ENCODE measurements at regions not wholly inside any gene's neighbourhood (a gene's known extent, or its start where the extent isn't known, plus 50 kb on each side); places are given as distances from the start of the nearest gene placed in this dataset.
"Not testable (repeated sequence)": the region's sequence is repeated elsewhere in the genome, so short reads cannot be mapped to it uniquely, and the experiment has no call there.

GRCh38 chr16:88149158-88149603, 197.9 kb downstream of the BANP start:
- not testable (repeated sequence) for TF ChIP-seq CTCF, POLR2A (IDR thresholded peaks at IDR 0.05)
